IPS DF 4.7 (cell line): ENCODE measurements at regions not wholly inside any gene's neighbourhood (a gene's known extent, or its start where the extent isn't known, plus 50 kb on each side); places are given as distances from the start of the nearest gene placed in this dataset.

Experiments used
- DNase-seq: peaks from one replicate; pipeline ENCODE4 v3.0.0-alpha.2; 2013; ENCODE audit warnings: low spot score; ENCODE audit errors: extremely low read depth

DNA sequence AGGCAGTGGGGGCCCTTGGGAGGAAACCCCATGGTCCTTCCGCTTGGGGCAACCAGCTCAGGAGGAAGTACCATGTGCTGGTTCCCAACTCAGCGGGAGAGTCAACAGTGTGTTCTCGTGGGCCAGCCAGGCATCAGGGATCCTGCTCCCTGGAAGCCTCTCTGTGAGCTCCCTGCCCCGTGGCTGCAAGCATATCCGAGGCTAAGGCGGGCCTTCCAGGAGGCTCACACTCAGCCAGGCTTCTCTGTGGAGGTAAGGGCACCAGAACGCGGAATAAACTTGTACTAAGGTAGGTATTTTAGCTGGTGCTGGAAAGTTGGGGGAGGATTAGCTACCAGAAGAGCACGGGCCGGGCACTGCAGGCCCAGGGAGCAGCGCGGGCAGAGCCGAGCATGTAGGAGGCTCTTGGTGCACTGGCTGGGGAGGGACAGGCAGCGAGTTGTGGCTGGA, 74.7 kb upstream of the POU3F1 start:
- no peak for DNase-seq

DNA sequence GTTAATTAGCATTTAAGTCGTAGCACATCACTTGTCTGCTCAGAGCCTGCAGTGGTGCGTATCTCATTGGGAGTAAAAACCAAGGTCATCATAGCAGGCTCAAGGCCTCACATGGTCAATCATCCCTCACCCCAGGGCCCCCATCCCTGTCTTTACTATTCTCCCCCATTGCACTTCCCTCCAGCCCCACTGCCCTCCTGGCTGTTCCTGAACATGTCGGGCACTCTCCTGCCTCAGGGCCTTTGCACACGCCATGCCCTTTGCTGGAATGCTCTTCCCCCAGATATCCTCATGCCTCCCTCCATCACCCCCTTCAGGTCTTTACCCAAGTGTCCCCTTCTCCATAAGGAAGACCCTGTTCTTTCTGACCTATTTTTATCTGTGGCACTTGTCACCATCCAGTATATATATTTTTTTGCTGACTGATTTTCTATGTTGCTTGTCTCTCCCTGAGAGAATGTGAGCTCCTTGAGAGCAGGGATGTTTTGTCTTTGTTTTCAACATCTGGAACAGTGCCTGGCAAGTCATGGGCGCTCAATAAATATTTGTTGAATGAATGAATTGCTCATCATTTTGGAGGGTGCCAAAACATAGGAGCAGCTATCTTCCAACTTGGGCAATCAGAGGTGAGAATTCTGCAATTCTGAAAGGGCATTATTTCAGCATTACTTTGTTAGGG, 74.1 kb upstream of the POU3F1 start:
- no peak for DNase-seq

GRCh38 chr1:38118976-38119375, 72.4 kb upstream of the POU3F1 start:
- no peak for DNase-seq

DNA sequence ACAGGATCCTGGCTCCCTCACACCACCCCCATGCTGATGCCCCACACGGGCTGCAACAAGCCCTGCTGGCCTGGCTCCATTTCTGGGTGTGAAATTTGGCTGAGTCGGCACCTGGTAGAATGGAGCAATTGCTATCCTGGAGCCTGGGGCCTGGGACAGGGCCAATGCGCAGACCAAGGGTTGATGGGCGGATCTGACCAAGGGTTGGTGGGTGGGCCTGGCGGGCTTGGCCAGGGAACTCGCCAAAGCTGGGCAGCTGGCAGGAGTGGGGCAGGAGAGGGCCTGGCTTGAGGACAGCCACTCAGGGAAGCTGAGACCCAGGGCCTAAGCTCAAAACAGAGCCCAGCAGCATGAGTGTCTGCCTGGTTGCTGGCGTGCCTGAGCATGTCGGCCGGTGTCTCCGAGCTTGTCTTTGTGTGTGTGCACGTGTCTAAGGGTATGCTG, 70.9 kb upstream of the POU3F1 start:
- DNase-seq, result no peak

GRCh38 chr1:38115682-38116202, 69.1 kb upstream of the POU3F1 start:
- DNase-seq, result no peak

DNA sequence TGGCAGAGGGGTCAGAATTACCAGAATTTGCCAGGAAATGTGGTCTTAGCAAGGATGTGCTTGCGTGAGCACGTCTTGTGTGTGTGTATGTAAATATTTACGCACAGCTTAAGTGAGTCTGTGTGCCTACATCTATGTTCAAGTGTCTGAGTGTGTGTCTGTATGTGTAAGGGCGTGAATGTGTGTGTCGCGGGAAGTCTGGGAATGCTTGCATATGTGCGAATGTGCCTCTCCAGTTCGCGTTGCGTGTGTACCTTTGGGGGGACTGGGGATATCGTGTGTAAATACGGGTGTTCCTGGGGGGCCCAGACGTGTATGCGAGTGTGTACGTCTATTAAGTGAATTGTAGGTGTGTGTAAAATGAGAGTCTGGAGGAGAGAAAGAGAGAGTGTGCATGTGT, 68.6 kb upstream of the POU3F1 start:
- no peak for DNase-seq

- no peak for DNase-seq
Measured at GRCh38 chr1:38114241-38115026, 67.8 kb upstream of the POU3F1 start.

DNA sequence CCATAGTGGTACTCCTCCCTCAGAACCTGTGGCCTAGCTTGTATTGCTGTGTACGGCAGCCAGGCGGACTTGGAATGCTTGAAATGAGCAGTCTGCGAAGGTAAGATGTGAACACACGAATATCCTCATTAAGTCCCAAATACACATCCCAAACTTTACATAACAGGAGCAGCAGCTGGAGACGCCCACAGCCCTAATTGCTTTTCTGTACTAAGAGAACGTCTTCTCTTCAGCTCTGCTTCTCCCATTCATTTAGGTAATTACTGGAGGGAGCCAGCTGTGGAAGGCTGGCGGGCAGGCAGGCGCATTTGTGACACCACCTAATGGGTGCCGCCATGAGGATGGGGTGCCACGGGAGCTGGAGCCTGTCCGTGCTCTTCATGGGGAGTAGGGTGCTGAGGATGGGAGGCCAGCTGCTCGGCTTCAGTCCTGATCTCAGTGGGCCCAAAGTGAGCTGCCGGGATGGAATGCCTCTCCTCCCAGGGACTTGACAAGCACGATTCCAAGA, 66.6 kb upstream of the POU3F1 start:
- no peak for DNase-seq

GRCh38 chr1:38111589-38111988, 65.0 kb upstream of the POU3F1 start:
- DNase-seq, result no peak

- no peak for DNase-seq
Measured at GRCh38 chr1:38105267-38105666, 58.7 kb upstream of the POU3F1 start.

- DNase-seq, result no peak
Measured at GRCh38 chr1:38102636-38103035, 56.0 kb upstream of the POU3F1 start.

GRCh38 chr1:38101037-38101785, 54.6 kb upstream of the POU3F1 start:
- DNase-seq, result no peak

DNA sequence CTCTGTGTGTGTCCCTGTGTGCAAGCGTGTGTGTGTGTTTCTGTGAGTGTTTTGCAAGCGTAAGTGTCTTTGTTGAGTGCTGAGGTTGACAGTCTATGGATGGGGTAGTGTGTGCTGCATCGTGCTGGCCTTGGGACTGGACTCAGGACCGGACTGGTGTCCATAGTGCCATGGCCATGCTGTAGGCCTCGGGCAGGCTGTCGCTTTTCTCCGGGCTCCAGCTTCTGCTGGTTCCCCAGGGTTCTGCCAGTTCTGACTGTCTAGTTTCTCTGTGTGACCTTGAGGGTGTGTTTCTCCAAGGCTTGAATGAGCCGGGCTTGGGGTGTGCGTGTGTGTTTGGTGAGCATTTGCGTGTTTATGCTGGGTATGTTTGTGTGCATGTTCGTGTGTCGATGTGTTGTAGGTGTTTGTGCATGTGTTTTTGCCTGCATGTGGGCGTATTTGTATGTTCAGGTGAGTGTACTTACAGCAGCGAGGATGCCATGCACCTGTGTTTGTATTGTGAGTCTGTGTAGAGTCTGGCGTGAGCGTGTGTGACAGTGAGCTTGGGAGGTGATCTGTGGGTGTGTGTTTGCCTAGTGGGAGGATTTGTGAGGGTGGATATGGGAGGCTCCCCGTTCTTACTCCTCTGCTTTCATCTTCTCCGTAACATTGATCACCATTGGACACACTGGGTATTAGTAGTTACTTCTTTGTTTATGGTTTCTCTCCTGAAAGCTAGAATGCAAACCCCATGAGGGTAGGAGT, 51.7 kb upstream of the POU3F1 start:
- DNase-seq, result no peak

DNA sequence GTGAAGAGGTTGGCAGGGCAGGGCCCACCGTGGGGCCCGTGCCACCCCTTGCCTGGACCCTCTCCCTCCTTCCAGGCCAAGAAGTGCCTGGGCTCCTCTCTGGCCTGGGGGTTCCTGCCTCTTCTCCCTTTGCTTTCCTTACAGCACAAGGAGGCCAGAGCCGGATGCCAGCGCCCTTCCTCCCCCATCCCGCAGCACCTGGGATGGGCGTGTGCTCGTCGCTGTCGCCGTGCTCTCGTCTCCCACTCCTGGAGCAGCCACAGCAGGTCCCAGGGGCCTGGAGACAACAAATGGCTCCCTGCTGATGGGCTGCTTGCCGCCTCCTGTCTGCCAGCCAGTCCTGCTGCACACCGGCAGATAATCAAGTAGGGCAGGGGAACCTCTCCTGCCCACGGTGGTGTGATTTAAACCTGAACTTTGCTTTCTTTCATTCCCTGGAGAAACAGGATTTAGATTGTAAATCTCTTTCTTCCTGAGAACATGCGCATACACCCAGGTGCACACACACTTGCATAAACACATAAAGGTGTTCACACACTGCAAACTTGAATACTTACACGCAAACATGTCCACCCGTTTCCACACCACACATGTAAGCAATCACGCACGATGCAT, 50.8 kb upstream of the POU3F1 start:
- DNase-seq, result no peak
